NCI-H2171 treated with DMSO at 0.1 percent for 48 hours (cell line): ENCODE measurements at regions not wholly inside any gene's neighbourhood (a gene's known extent, or its start where the extent isn't known, plus 50 kb on each side); places are given as distances from the start of the nearest gene placed in this dataset.

Experiments
- DNase-seq: peaks from one replicate; lab custom pipeline; 2025; lab: John Stamatoyannopoulos, UW

DNA sequence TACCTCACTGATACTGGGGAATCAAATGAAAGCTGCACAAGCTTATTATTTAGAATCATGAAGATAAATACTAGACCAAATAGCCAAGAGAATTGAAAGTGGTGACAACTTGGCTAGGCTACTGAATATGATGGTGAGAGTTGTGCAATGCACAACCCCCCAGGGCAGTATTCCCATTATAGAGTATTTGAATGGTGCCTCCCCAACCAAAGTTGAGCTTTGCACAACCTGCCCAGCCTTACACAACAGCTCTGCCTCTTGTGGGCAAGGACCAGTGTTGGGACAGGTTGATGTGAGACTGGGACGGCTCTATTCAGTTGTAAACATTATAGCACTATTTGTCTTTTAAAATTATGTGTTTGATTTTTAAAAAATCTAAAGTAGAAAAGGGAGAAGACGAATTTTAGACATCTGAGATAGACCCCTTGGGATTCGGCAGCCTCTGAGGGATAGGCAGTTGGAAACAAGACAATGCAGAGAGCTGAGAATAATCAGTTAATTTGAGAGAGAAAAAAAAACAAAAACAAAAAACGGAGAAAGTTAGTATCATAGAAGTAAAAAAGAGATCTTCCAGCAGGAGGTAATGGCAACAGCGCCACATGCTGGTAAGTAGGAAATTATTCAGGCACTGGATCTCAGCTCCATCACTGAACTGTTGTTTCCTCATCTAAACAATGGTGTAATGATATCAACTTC, 91.0 kb upstream of the KCNA3 start:
- peak; percentile 78 for DNase-seq

- no peak for DNase-seq
Observed at GRCh38 chr1:110763149-110763548, 88.4 kb upstream of the KCNA3 start.

DNA sequence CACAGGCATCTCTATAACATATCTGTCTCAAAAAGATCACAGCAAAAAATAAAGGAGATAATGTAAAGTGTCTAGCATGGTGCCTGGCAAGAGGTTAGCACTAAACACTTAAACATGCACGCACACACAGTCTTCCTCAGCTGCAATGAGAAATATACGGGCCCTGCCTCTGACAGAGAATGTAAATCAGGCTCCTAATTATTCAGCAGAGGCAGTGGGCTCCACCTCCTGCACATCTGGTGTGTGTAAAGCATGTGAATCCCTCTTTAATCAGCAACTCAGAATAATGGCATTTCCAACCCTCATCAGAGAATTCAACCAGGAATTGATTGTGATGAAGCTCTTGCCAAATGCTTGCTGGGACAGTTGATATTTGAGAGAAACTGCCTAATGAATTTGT, 85.6 kb upstream of the KCNA3 start:
- DNase-seq = peak; percentile 20

DNA sequence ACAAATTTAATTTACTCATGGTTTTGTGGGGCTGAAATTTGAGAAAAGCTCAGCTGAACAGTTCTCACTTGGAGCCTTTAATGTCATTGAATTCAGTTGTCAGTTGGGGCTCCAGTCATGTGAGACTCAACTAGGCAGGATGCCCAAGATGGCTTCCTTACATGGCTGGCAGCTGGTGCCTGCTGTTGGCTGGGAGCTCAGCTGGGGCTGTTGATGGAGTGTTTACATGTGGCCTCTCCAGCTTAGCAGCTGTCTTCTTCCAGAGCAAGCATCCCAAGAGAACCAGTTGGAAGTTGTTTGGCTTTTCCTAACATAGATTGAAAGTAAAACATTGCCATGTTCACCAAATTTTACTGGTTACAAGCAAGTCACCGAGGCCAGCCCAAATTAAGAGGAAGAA, 81.8 kb upstream of the KCNA3 start:
- DNase-seq = peak; percentile 98

GRCh38 chr1:110752941-110753725, 78.4 kb upstream of the KCNA3 start:
- DNase-seq = peak; percentile 21

DNA sequence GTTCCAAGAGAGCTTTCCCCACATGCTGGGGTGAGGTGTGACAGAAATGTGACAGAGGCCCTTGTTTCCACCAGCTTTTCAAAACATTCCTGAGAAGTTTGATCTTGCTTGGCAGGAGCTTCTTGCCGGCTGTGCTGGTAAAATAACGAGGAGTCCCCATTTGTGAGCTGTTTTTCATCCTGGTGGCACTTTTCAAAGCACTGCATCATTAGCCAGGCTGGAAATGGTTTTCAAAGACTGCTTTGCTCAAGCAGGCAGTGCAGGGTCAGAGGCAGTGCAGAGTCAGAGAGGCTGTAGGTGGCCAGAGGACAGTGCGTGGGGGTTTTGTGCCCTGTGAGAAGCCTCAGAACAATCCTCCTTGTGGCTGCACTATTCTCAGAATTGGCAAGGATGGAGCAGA, 75.8 kb upstream of the KCNA3 start:
- DNase-seq = peak; percentile 37

GRCh38 chr1:110749960-110750359, 75.2 kb upstream of the KCNA3 start:
- peak; percentile 86 for DNase-seq

- DNase-seq = no peak
Observed at GRCh38 chr1:110746644-110747259, 72.0 kb upstream of the KCNA3 start.

- DNase-seq = no peak
Observed at GRCh38 chr1:110743397-110743796, 68.7 kb upstream of the KCNA3 start.

DNA sequence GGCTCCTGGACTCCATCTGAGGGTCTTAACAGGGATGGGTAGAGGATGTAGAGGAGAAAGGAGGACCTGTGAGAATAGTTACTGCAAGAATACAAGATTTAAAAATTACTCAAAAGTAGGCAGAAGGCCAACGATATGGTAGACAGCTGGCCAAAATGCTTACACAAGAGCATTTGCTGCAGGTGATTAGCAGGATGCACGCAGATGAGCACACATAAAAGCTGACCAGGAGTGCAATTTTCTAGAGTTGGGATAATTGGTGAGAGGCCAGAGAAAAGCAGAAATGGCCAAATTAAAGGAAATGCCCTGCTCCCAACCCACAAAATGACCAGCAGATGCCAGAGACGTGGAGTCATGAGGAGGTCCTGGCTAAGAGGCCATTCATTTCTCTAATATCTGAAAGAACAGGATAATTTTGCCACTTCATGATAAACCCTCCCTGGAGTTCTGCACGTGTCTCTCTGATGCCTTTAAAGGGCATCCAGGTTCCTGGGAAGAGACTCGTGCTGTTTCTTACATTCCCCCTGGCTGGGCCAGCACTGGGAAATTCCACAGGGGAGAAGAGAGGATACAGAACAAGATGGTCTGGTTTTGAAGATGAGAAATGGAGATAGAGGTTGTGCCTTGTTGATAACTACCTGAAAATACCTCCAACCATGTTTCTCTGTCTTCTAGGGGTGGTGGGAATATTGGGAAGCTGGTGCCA, 62.3 kb upstream of the KCNA3 start:
- no peak for DNase-seq

DNA sequence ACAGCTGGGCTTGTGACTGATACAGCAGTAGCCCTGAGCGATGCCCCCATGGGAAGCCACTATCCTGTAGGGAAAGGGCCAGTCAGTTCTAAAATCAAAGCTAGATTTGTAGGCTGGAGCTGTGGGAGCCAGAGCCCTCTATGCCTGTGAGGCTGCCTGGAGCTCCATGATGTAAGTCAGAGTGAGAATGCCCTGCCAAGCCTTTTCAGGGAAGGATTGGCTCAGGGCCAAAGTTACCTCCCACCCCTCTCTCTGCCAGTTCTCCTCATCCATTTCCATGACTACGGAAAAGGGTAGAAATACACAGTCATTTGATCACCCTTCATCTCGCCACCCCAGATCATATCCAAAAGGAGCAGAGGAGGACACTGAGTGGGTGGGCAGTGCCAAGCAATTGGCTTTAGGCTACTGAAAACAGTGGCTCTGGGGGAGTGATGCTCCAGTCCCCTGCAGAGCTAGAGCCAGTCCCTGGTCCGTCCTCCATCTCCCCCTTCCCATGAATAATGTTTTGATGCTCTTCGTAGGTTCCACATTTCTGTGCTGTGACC, 59.5 kb upstream of the KCNA3 start:
- peak; percentile 61 for DNase-seq

DNA sequence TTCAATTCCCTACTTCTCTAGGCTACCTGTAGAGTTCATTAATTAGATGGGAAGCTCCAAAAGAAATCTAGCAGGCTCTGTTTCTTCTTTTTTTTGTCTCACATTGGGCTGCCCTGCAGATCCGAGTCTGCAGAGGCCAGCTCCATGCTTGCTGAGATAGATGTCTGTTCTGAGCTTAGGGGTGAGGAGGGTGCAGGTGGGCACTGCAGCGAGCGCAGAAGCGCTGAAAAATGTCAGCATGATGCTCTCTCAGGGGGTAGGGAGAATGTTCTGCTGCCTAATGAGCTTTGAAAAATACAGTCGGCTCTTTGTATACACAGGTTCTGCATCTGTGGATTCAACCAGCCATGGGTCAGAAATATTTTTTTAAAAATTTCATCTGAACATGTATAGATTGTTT, 56.8 kb upstream of the KCNA3 start:
- no peak for DNase-seq

DNA sequence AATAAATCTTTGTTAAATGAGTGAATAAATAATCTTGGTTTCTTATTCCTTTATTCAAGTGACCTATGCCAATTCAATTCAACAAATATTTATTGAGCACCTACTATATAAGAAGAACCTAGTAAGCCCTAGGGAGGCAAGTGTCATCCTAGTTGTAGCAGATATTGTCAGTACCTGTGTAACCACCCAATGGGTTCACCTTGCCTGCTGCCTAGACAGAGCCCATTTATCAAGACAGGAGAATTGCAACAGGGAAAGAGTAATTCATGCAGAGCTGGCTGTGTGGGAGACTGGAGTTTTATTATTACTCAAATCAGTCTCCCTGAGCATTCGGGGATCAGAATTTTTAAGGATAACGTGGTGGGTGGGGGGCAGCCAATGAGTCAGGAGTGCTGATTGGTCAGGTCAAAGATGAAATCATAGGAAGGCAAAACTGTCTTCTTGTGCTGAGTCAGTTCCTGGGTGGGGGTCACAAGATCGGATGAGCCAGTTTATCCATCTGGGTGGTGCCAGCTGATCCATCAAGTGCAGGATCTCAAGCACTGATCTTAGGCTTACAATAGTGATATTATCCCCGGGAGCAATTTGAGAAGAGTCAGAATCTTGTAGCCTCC, 53.8 kb upstream of the KCNA3 start:
- DNase-seq = no peak

DNA sequence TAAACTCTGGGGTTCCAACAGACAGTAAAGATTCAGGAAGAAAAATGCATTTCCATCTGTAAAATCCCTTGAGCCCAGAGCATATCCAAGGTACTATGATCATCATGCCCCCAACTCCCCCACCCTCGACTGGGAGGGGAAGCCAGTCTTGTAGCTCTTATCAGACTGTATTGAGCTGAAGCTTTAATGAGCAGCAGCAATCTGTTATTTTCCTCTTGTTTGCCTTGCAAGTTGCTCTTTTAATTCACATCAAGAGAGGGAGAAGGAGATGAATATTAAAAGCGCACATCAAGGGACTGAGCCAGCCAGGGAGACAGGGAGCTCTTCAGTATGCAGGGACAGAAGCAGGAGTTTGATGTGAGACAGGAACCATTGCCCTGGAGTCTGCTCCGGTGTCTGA, 52.5 kb upstream of the KCNA3 start:
- no peak for DNase-seq

- no peak for DNase-seq
Observed at GRCh38 chr1:110726755-110727154, 52.0 kb upstream of the KCNA3 start.
